ENCODE measurements at regions not wholly inside any gene's neighbourhood (a gene's known extent, or its start where the extent isn't known, plus 50 kb on each side); places are given as distances from the start of the nearest gene placed in this dataset.

DNA sequence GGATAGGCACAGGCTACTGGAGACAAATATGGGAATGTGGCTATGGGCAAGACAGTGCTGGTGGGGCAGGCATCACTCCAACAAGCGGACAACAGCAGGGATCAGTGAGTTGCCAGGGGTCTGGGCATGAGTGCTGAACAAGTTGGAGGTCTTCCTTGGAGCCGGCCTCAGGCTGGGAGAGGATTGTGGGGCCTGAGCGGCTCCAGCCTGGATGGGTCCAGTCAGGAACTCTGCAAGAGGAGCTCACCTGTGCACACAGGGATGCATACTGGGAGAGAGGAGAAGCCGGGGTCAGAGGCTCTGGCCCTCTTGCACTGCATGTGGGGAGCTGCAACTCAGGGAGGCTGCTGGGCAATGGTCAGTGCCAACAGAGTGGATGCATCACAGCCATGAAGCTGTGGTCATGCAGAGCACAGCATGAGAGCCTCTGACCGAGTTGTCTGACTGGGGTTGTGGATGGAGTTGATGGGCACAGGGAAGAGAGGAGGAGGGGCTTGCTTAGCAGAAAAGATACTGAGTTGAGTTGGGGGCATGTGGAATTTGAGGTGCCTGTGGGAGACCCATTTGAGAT is 204.0 kb upstream of the ZNF32 start:
- H3K27ac ChIP-seq (ENCODE audit: low read depth in 1 of 2, low read length in 2 of 2) = no peak overlapping the region
- no peak overlapping the region for H3K27ac Mint-ChIP-seq
- no peak overlapping the region for H3K4me3 ChIP-seq (ENCODE audit: low read length)
- ATAC-seq (ENCODE audit: poor library complexity) (no peak), DNase-seq (no peak)
- intact Hi-C loops (cut with DNase I, micrococcal nuclease) = no loop called here
- H3K27me3 Mint-ChIP-seq = no peaks in the 10 kb centered on the region
- H3K9me3 ChIP-seq (ENCODE audit: control insufficient read depth in 1 of 2, insufficient read depth in 1 of 2, low read length in 2 of 2) = peaks cover 0 to 3% of the 10 kb centered on the region in 2 experiments
- H3K4me1 Mint-ChIP-seq (ENCODE audit: low read depth) = peaks cover 1% of the 10 kb centered on the region
- ChIA-PET CTCF (no interaction called here), POLR2A (no interaction called here)
- no peaks in the 10 kb centered on the region for H3K27me3 ChIP-seq (ENCODE audit: control insufficient read depth in 1 of 2, insufficient read depth in 2 of 2, low read length in 2 of 2)
- H3K4me1 ChIP-seq (ENCODE audit: insufficient read depth, low read length) = no peaks in the 10 kb centered on the region
- TF ChIP-seq, protein P1, sequence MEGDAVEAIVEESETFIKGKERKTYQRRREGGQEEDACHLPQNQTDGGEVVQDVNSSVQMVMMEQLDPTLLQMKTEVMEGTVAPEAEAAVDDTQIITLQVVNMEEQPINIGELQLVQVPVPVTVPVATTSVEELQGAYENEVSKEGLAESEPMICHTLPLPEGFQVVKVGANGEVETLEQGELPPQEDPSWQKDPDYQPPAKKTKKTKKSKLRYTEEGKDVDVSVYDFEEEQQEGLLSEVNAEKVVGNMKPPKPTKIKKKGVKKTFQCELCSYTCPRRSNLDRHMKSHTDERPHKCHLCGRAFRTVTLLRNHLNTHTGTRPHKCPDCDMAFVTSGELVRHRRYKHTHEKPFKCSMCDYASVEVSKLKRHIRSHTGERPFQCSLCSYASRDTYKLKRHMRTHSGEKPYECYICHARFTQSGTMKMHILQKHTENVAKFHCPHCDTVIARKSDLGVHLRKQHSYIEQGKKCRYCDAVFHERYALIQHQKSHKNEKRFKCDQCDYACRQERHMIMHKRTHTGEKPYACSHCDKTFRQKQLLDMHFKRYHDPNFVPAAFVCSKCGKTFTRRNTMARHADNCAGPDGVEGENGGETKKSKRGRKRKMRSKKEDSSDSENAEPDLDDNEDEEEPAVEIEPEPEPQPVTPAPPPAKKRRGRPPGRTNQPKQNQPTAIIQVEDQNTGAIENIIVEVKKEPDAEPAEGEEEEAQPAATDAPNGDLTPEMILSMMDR (IDR thresholded peaks at IDR 0.05) = no peak
- no peaks in the 10 kb centered on the region for H3K36me3 Mint-ChIP-seq (ENCODE audit: low read depth)
- no peak overlapping the region for H3K4me3 Mint-ChIP-seq
- H3K9me3 Mint-ChIP-seq = no peaks in the 10 kb centered on the region
- H3K36me3 ChIP-seq (ENCODE audit: insufficient read depth, low read length) = no peaks in the 10 kb centered on the region

DNA sequence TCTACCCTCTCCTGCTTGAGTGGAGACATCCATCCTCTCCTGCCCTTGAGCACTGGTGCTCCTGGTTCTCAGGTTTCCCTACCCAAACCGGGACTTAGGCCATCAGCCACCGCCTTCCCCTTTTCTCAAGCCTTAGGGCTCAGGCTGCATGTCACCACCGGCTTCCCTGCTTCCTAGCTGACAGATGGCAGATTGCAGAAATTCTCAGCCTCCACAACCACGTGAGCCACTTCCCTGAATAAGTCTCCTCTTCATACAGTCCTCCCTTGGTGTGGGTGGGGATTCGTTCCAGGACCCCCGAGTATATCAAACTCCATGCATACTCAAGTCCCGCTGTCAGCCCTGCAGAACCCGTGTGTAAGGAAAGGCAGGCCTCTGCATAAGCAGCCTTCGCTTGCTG is 203.5 kb upstream of the ZNF32 start:
- intact Hi-C loops (cut with DNase I, micrococcal nuclease) = no loop called here
- Histone ChIP-seq H3K27ac (ENCODE audit: low read depth in 1 of 2, low read length in 2 of 2) (no peak overlapping the region), H3K4me3 (ENCODE audit: low read length) (no peak overlapping the region), H3K27me3 (ENCODE audit: control insufficient read depth in 1 of 2, insufficient read depth in 2 of 2, low read length in 2 of 2) (no peaks in the 10 kb centered on the region), H3K9me3 (ENCODE audit: control insufficient read depth in 1 of 2, insufficient read depth in 1 of 2, low read length in 2 of 2) (peaks cover 0 to 3% of the 10 kb centered on the region in 2 experiments), H3K36me3 (ENCODE audit: insufficient read depth, low read length) (no peaks in the 10 kb centered on the region), H3K4me1 (ENCODE audit: insufficient read depth, low read length) (peaks cover 1% of the 10 kb centered on the region)
- H3K27me3 Mint-ChIP-seq = no peaks in the 10 kb centered on the region
- DNase-seq = no peak
- TF ChIP-seq, protein P1 (IDR thresholded peaks at IDR 0.05) = no peak
- ChIA-PET POLR2A (no interaction called here), CTCF (no interaction called here)
- no peak overlapping the region for H3K4me3 Mint-ChIP-seq
- H3K9me3 Mint-ChIP-seq = no peaks in the 10 kb centered on the region
- H3K36me3 Mint-ChIP-seq (ENCODE audit: low read depth) = no peaks in the 10 kb centered on the region
- no peak overlapping the region for H3K27ac Mint-ChIP-seq
- peaks cover 7% of the 10 kb centered on the region for H3K4me1 Mint-ChIP-seq (ENCODE audit: low read depth)
- ATAC-seq (ENCODE audit: poor library complexity) = no peak

DNA sequence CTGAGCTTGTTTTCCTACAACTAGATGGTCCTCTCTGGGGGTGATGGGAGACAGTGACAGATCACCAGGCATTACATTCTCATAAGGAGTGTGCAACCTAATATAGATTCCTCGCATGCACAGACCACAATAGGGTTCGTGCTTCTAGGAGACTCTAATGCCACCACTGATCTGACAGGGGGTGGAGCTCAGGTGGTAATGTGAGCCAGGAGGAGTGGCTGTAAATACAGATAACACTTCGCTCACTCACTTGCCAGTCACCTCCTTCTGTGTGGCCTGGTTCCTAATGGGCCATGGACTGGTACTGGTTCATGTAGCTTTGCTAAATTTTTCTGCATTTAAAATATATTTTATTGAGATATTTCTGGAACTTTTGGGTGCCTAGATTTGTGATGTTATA is 202.3 kb upstream of the ZNF32 start:
- DNase-seq = no peak
- ChIA-PET CTCF (no interaction called here), POLR2A (no interaction called here)
- H3K4me1 Mint-ChIP-seq (ENCODE audit: low read depth) = peaks cover 18% of the 10 kb centered on the region
- Histone ChIP-seq H3K36me3 (ENCODE audit: insufficient read depth, low read length) (no peaks in the 10 kb centered on the region), H3K27ac (ENCODE audit: low read depth in 1 of 2, low read length in 2 of 2) (no peak overlapping the region), H3K27me3 (ENCODE audit: control insufficient read depth in 1 of 2, insufficient read depth in 2 of 2, low read length in 2 of 2) (no peaks in the 10 kb centered on the region), H3K9me3 (ENCODE audit: control insufficient read depth in 1 of 2, insufficient read depth in 1 of 2, low read length in 2 of 2) (peaks cover 0 to 3% of the 10 kb centered on the region in 2 experiments), H3K4me1 (ENCODE audit: insufficient read depth, low read length) (peaks cover 12% of the 10 kb centered on the region), H3K4me3 (ENCODE audit: low read length) (no peak overlapping the region)
- no peaks in the 10 kb centered on the region for H3K27me3 Mint-ChIP-seq
- H3K27ac Mint-ChIP-seq = no peak overlapping the region
- H3K9me3 Mint-ChIP-seq = no peaks in the 10 kb centered on the region
- intact Hi-C loops (cut with DNase I, micrococcal nuclease) = no loop called here
- H3K36me3 Mint-ChIP-seq (ENCODE audit: low read depth) = no peaks in the 10 kb centered on the region
- no peak overlapping the region for H3K4me3 Mint-ChIP-seq
- ATAC-seq (ENCODE audit: poor library complexity) = no peak
- TF ChIP-seq, protein P1 (IDR thresholded peaks at IDR 0.05) = no peak

All from CD4-positive, alpha-beta T cell (primary cell).